CD14-positive monocyte (primary cell): ENCODE measurements at regions not wholly inside any gene's neighbourhood (a gene's known extent, or its start where the extent isn't known, plus 50 kb on each side); places are given as distances from the start of the nearest gene placed in this dataset.

Experiments used
- DNase-seq, 3 donors: peaks; one replicate each; pipeline ENCODE4 v3.0.0-alpha.2; 2011 to 2022
- H2AFZ ChIP-seq: 2 replicates; pipeline ENCODE4 v1.6.0; 2012; ENCODE audit warnings: mild to moderate bottlenecking, low read depth, low read length, inconsistent platforms; ENCODE audit not compliant: insufficient read depth, poor library complexity, severe bottlenecking
- H3K27ac ChIP-seq, 2 donors: 1 replicate in 1 of 2; 2 replicates in 1 of 2; pipeline ENCODE4 v1.5.1; 2012 to 2013; ENCODE audit warnings: low read length in 2 of 2, control low read depth in 1 of 2, inconsistent platforms in 1 of 2, low read depth in 1 of 2, mild to moderate bottlenecking in 1 of 2
- H3K27me3 ChIP-seq, 2 donors: one replicate each; pipeline versions ENCODE4 v1.6.0 to v1.6.1; 2011 to 2013; ENCODE audit warnings: low read length in 2 of 2; ENCODE audit not compliant: control insufficient read depth in 2 of 2, insufficient read depth in 2 of 2
- H3K36me3 ChIP-seq, 2 donors: replicated peaks in 1 of 2; 1 replicate in 1 of 2; 2 replicates in 1 of 2; pipeline versions ENCODE4 v1.5.1 to v1.6.1; 2012 to 2013; ENCODE audit warnings: low read length in 2 of 2, control low read depth in 1 of 2, inconsistent platforms in 1 of 2, mild to moderate bottlenecking in 1 of 2; ENCODE audit not compliant: insufficient read depth in 2 of 2, control insufficient read depth in 1 of 2
- H3K4me1 ChIP-seq, 2 donors: 1 replicate in 1 of 2; 2 replicates in 1 of 2; pipeline versions ENCODE4 v1.5.1 to v1.6.1; 2012 to 2013; ENCODE audit warnings: low read length in 2 of 2, control low read depth in 1 of 2, inconsistent platforms in 1 of 2, mild to moderate bottlenecking in 1 of 2, moderate library complexity in 1 of 2; ENCODE audit not compliant: insufficient read depth in 2 of 2, control insufficient read depth in 1 of 2
- H3K4me2 ChIP-seq: replicated peaks from 2 replicates; pipeline ENCODE3; 2012; ENCODE audit warnings: low read length, moderate library complexity, mild to moderate bottlenecking; ENCODE audit not compliant: poor library complexity, severe bottlenecking; ENCODE audit errors: extremely low read depth
- H3K4me3 ChIP-seq, 3 experiments: fragments of 200-600 bp in 1 of 3; sonication (generic) in 1 of 3; replicated peaks in 1 of 3; 1 replicate in 2 of 3; 2 replicates in 1 of 3; pipeline ENCODE4 v1.5.1; 2011 to 2013; ENCODE audit warnings: low read length in 3 of 3, mild to moderate bottlenecking in 3 of 3, control low read depth in 2 of 3, low read depth in 2 of 3, inconsistent platforms in 1 of 3, moderate library complexity in 1 of 3
- H3K79me2 ChIP-seq: 2 replicates; pipeline ENCODE4 v1.6.0; 2012; ENCODE audit warnings: mild to moderate bottlenecking, control low read depth, inconsistent platforms, low read length, moderate library complexity; ENCODE audit not compliant: insufficient read depth
- H3K9ac ChIP-seq: 2 replicates; pipeline ENCODE4 v1.6.0; 2017; ENCODE audit warnings: low read length, mild to moderate bottlenecking; ENCODE audit not compliant: insufficient read depth, poor library complexity, severe bottlenecking
- H3K9me3 ChIP-seq, 2 donors: replicated peaks in 1 of 2; 1 replicate in 1 of 2; 2 replicates in 1 of 2; pipeline versions ENCODE4 v1.5.1 to v1.6.1; 2012 to 2013; ENCODE audit warnings: low read length in 2 of 2, control low read depth in 1 of 2; ENCODE audit not compliant: control insufficient read depth in 1 of 2, insufficient read depth in 1 of 2
- H4K20me1 ChIP-seq: 2 replicates; pipeline ENCODE4 v1.6.0; 2012; ENCODE audit warnings: mild to moderate bottlenecking, low read length, control low read depth, moderate library complexity; ENCODE audit not compliant: insufficient read depth
- H3K27ac Mint-ChIP-seq, 7 donors: one replicate each; pipeline ENCODE4 v1.8.0; 2020; ENCODE audit warnings: mild to moderate bottlenecking in 7 of 7, mixed read lengths in 7 of 7, moderate library complexity in 6 of 7, inconsistent platforms in 2 of 7
- H3K27me3 Mint-ChIP-seq, 3 donors: one replicate each; pipeline ENCODE4 v1.8.0; 2021 to 2022; ENCODE audit warnings: low read depth in 3 of 3, mild to moderate bottlenecking in 3 of 3, mixed read lengths in 3 of 3, moderate library complexity in 3 of 3, inconsistent platforms in 1 of 3
- H3K36me3 Mint-ChIP-seq, 2 donors: one replicate each; pipeline ENCODE4 v1.8.0; 2020; ENCODE audit warnings: mixed read lengths in 2 of 2, inconsistent platforms in 1 of 2, mild to moderate bottlenecking in 1 of 2
- H3K4me1 Mint-ChIP-seq: one replicate; pipeline ENCODE4 v1.8.0; 2020; ENCODE audit warnings: mild to moderate bottlenecking, mixed read lengths
- H3K4me3 Mint-ChIP-seq, 2 donors: one replicate each; pipeline ENCODE4 v1.8.0; 2020; ENCODE audit warnings: mild to moderate bottlenecking in 2 of 2, mixed read lengths in 2 of 2, moderate library complexity in 1 of 2
- H3K9me3 Mint-ChIP-seq, 7 donors: one replicate each; pipeline ENCODE4 v1.8.0; 2020 to 2022; ENCODE audit warnings: mixed read lengths in 7 of 7, mild to moderate bottlenecking in 6 of 7, moderate library complexity in 6 of 7, inconsistent platforms in 2 of 7
- WGBS: methylation state at CpG from one replicate; pipeline ENCODE4 v1.1.5; 2013; ENCODE audit warnings: missing lambda C conversion rate; ENCODE audit not compliant: insufficient coverage; 5-methylcytosine and 5-hydroxymethylcytosine counted together
- intact Hi-C, 2 donors: fragments of 100-400 bp; cut with micrococcal nuclease; formaldehyde crosslinking; loops; one replicate each; pipeline versions ENCODE4 v1.15.0 to v1.15.1; 2023
- TF ChIP-seq, protein P1 (sequence below): fragments of 200-600 bp; IDR thresholded peaks from one replicate; pipeline ENCODE4 v1.8.0; 2022; ENCODE audit warnings: antibody characterized with exemption, mild to moderate bottlenecking

DNA sequence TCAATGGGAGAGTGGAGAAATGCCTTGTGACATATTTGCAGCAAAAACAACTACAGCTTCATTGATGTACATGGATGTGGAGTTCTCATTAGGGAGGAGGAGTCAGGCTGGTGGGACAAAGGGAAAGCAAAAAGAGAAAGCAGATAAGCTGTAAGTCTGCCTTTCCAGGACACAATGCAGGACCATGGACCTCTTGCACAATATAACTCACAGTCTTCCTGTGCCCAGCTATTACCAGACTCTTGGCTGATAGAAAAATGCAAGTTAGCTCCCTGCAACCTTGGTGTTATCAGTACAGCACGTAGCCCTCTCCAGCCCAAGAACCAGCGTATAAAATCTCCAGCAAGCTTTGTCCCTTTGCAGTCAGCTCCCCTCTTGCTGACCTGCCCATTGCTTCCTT lies 232.3 kb downstream of the NFATC2 start:
- Histone ChIP-seq H4K20me1 (no peaks in the 10 kb centered on the region), H3K36me3 (no peaks in the 10 kb centered on the region), H3K79me2 (no peaks in the 10 kb centered on the region), H3K4me3 (no peak overlapping the region), H3K4me1 (no peaks in the 10 kb centered on the region), H2AFZ (no peak overlapping the region), H3K27ac (no peak overlapping the region), H3K9ac (no peak overlapping the region), H3K9me3 (no peaks in the 10 kb centered on the region), H3K4me2 (no peak overlapping the region), H3K27me3 (no peaks in the 10 kb centered on the region)
- H3K36me3 Mint-ChIP-seq: no peaks in the 10 kb centered on the region
- H3K4me1 Mint-ChIP-seq: peaks cover 7% of the 10 kb centered on the region
- H3K4me3 Mint-ChIP-seq: no peak overlapping the region
- DNase-seq: no peak
- TF ChIP-seq, protein P1, sequence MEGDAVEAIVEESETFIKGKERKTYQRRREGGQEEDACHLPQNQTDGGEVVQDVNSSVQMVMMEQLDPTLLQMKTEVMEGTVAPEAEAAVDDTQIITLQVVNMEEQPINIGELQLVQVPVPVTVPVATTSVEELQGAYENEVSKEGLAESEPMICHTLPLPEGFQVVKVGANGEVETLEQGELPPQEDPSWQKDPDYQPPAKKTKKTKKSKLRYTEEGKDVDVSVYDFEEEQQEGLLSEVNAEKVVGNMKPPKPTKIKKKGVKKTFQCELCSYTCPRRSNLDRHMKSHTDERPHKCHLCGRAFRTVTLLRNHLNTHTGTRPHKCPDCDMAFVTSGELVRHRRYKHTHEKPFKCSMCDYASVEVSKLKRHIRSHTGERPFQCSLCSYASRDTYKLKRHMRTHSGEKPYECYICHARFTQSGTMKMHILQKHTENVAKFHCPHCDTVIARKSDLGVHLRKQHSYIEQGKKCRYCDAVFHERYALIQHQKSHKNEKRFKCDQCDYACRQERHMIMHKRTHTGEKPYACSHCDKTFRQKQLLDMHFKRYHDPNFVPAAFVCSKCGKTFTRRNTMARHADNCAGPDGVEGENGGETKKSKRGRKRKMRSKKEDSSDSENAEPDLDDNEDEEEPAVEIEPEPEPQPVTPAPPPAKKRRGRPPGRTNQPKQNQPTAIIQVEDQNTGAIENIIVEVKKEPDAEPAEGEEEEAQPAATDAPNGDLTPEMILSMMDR: no peak
- H3K27ac Mint-ChIP-seq: no peak overlapping the region
- 96% methylated on average over 2 of the region's 2 CpGs for WGBS
- H3K9me3 Mint-ChIP-seq: peaks cover 0 to 2% (median 0%) of the 10 kb centered on the region in 7 donors
- intact Hi-C loops: no loop called here
- H3K27me3 Mint-ChIP-seq: peaks cover 5 to 23% (median 9%) of the 10 kb centered on the region in 3 donors

DNA sequence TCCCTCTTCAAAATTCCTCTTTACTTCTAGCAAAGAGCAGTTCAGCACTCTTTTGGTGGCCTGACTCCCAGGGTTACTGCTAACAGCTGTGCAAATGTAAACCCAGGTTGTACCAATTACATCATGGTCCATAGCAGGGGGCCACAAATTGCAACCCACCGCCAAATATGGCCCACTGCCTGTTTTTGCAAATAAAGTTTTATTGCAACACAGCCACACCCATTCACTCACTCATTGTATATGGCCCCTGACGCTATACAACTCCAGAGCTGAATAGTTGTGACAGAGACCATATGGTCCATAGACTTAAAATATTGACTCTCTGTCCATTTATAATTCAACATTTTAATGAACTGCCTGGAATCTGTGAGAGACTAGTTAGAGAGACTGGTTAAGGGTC lies 233.4 kb downstream of the NFATC2 start:
- Histone ChIP-seq H3K27ac (no peak overlapping the region), H3K4me2 (no peak overlapping the region), H3K4me1 (no peaks in the 10 kb centered on the region), H3K36me3 (no peaks in the 10 kb centered on the region), H3K27me3 (no peaks in the 10 kb centered on the region), H4K20me1 (no peaks in the 10 kb centered on the region), H3K4me3 (no peak overlapping the region), H3K79me2 (no peaks in the 10 kb centered on the region), H3K9ac (no peak overlapping the region), H3K9me3 (peaks cover 0 to under 1% of the 10 kb centered on the region in 2 donors), H2AFZ (no peak overlapping the region)
- H3K27me3 Mint-ChIP-seq: peaks cover 5 to 23% (median 9%) of the 10 kb centered on the region in 3 donors
- H3K27ac Mint-ChIP-seq: no peak overlapping the region
- peaks cover 7% of the 10 kb centered on the region for H3K4me1 Mint-ChIP-seq
- TF ChIP-seq, protein P1: no peak
- DNase-seq: no peak
- WGBS: 83% methylated on average over 1 of the region's 2 CpGs
- intact Hi-C loops: loop anchor here in 1 of 2 donors (5.0 kb wide), 1 partner anchor 322 kb away; no protein-coding TSS in a partner anchor
- peaks cover 0 to 5% (median 3%) of the 10 kb centered on the region in 7 donors for H3K9me3 Mint-ChIP-seq
- peak overlapping the region in 1 of 2 donors; percentile 19 for H3K4me3 Mint-ChIP-seq
- H3K36me3 Mint-ChIP-seq: no peaks in the 10 kb centered on the region
